ENCODE measurements at regions not wholly inside any gene's neighbourhood (a gene's known extent, or its start where the extent isn't known, plus 50 kb on each side); places are given as distances from the start of the nearest gene placed in this dataset.

GRCh38 chr6:92271091-92271490 is 1148.3 kb downstream of the EPHA7 start:
- TF ChIP-seq CTCF (IDR thresholded peaks at IDR 0.05): no peak
- DNase-seq: no peak
- intact Hi-C loops (cut with DNase I, micrococcal nuclease): no loop called here

GRCh38 chr6:92270365-92270764 is 1149.0 kb downstream of the EPHA7 start:
- intact Hi-C loops (cut with DNase I, micrococcal nuclease): no loop called here
- H3K9me3 ChIP-seq: no peaks in the 10 kb centered on the region
- H3K4me1 ChIP-seq (ENCODE audit: low read depth): no peaks in the 10 kb centered on the region
- no peak overlapping the region for H3K4me3 ChIP-seq
- ATAC-seq (no peak), DNase-seq (no peak)
- no peaks in the 10 kb centered on the region for H3K36me3 ChIP-seq (ENCODE audit: low read depth)
- TF ChIP-seq CTCF (IDR thresholded peaks at IDR 0.05): no peak

More at GRCh38 chr6:92271091-92271490, 1148.3 kb downstream of the EPHA7 start:
- H3K9me3 ChIP-seq: no peaks in the 10 kb centered on the region
- H3K4me1 ChIP-seq (ENCODE audit: low read depth): no peaks in the 10 kb centered on the region
- ATAC-seq: no peak
- no peaks in the 10 kb centered on the region for H3K36me3 ChIP-seq (ENCODE audit: low read depth)
- H3K4me3 ChIP-seq: no peak overlapping the region

GRCh38 chr6:92267335-92267734 is 1152.0 kb downstream of the EPHA7 start:
- Histone ChIP-seq H3K36me3 (ENCODE audit: low read depth) (no peaks in the 10 kb centered on the region), H3K9me3 (no peaks in the 10 kb centered on the region), H3K4me3 (no peak overlapping the region), H3K4me1 (ENCODE audit: low read depth) (no peaks in the 10 kb centered on the region)
- ATAC-seq (no peak), DNase-seq (no peak)
- intact Hi-C loops (cut with DNase I, micrococcal nuclease): no loop called here
- no peak for TF ChIP-seq CTCF (IDR thresholded peaks at IDR 0.05)

GRCh38 chr6:92263864-92264263 is 1155.5 kb downstream of the EPHA7 start:
- ATAC-seq (no peak), DNase-seq (no peak)
- Histone ChIP-seq H3K36me3 (ENCODE audit: low read depth) (no peaks in the 10 kb centered on the region), H3K4me3 (no peak overlapping the region), H3K4me1 (ENCODE audit: low read depth) (no peaks in the 10 kb centered on the region), H3K9me3 (no peaks in the 10 kb centered on the region)
- intact Hi-C loops (cut with DNase I, micrococcal nuclease): no loop called here
- no peak for TF ChIP-seq CTCF (IDR thresholded peaks at IDR 0.05)

- Histone ChIP-seq H3K9me3 (no peaks in the 10 kb centered on the region), H3K4me1 (ENCODE audit: low read depth) (no peaks in the 10 kb centered on the region), H3K36me3 (ENCODE audit: low read depth) (no peaks in the 10 kb centered on the region), H3K4me3 (no peak overlapping the region)
- ATAC-seq (no peak), DNase-seq (no peak)
- intact Hi-C loops (cut with DNase I, micrococcal nuclease): no loop called here
- TF ChIP-seq CTCF (IDR thresholded peaks at IDR 0.05): no peak
Observed at GRCh38 chr6:92259171-92259570, 1160.2 kb downstream of the EPHA7 start.

- no peaks in the 10 kb centered on the region for H3K36me3 ChIP-seq (ENCODE audit: low read depth)
- ATAC-seq (no peak), DNase-seq (no peak)
- no peaks in the 10 kb centered on the region for H3K4me1 ChIP-seq (ENCODE audit: low read depth)
- no peak overlapping the region for H3K4me3 ChIP-seq
- peaks cover 2% of the 10 kb centered on the region for H3K9me3 ChIP-seq
- intact Hi-C loops (cut with DNase I, micrococcal nuclease): no loop called here
- TF ChIP-seq CTCF (IDR thresholded peaks at IDR 0.05): no peak
Observed at GRCh38 chr6:92243315-92243714, 1176.0 kb downstream of the EPHA7 start.
